K562 (cell line): ENCODE measurements at regions not wholly inside any gene's neighbourhood (a gene's known extent, or its start where the extent isn't known, plus 50 kb on each side); places are given as distances from the start of the nearest gene placed in this dataset.

ENCODE experiments used
- ATAC-seq: fragments of 200-7000 bp; cut with Tn5 transposase; 3 replicates; pipeline ENCODE4 v1.9.1; 2020; ENCODE audit warnings: moderate library complexity
- BruUV-seq: library from RNA; stranded (reverse); fragments of 400-500 nt; replicated peaks from 2 replicates; lab custom pipeline; 2021; lab: Mats Ljungman, UMichigan
- CTCF ChIA-PET: fragments of 300-600 bp; formaldehyde crosslinking; extraction: SDS; loops from one replicate; lab custom pipeline; 2021; ENCODE audit warnings: low intra/inter-chr PET ratio; lab: Yijun Ruan, JAX
- POLR2A ChIA-PET: fragments of 300-600, 350-650 bp; sonication (Branson Sonifier 250); formaldehyde crosslinking; extraction: SDS; loops from one replicate; lab custom pipeline; 2021; ENCODE audit warnings: antibody characterized with exemption, inconsistent platforms; lab: Yijun Ruan, JAX
- DNase-seq, 4 experiments: peaks; one replicate each; pipeline versions ENCODE4 v3.0.0 to v3.0.0-alpha.2; 2011 to 2018; ENCODE audit warnings: low spot score in 3 of 4, mixed read lengths in 3 of 4; ENCODE audit errors: extremely low read depth in 1 of 4
- FAIRE-seq: peaks from 2 replicates; lab custom pipeline; 2011; peaks lifted over from hg19 to GRCh38; lab: Jason Lieb, UNC
- H2AFZ ChIP-seq: 2 replicates; pipeline ENCODE4 v1.6.0; 2011; ENCODE audit warnings: low read depth, low read length, control low read depth, inconsistent platforms
- H3K27ac ChIP-seq: fragments of 200-600 bp; 3 replicates; pipeline ENCODE4 v1.8.0; 2011; ENCODE audit warnings: low read depth, mild to moderate bottlenecking, control low read depth, inconsistent platforms, low read length, moderate library complexity, mixed read lengths; ENCODE audit errors: extremely low read depth
- H3K27me3 ChIP-seq, 2 experiments: fragments of 300-600 bp in 1 of 2; 2 replicates in 1 of 2; 3 replicates in 1 of 2; pipeline versions ENCODE4 v1.6.0 to v1.8.0; 2011; ENCODE audit warnings: inconsistent platforms in 2 of 2, low read length in 2 of 2, mild to moderate bottlenecking in 1 of 2, mixed read lengths in 1 of 2, moderate library complexity in 1 of 2; ENCODE audit not compliant: control insufficient read depth in 2 of 2, insufficient read depth in 2 of 2
- H3K36me3 ChIP-seq: fragments of 300-600 bp; 3 replicates; pipeline ENCODE4 v1.8.0; 2011; ENCODE audit warnings: mild to moderate bottlenecking, low read length, inconsistent platforms; ENCODE audit not compliant: control insufficient read depth, insufficient read depth
- H3K4me1 ChIP-seq, 2 experiments: fragments of 200-600 bp in 1 of 2; replicated peaks in 1 of 2; 2 replicates in 1 of 2; 3 replicates in 1 of 2; pipeline versions ENCODE4 v1.5.1 to v1.8.0; 2011; ENCODE audit warnings: inconsistent platforms in 2 of 2, low read length in 2 of 2, mild to moderate bottlenecking in 1 of 2, mixed read lengths in 1 of 2, moderate library complexity in 1 of 2; ENCODE audit not compliant: control insufficient read depth in 2 of 2, insufficient read depth in 2 of 2
- H3K4me2 ChIP-seq: 2 replicates; pipeline ENCODE4 v1.6.1; 2011; ENCODE audit warnings: low read length, control low read depth, inconsistent platforms, mixed read lengths; ENCODE audit not compliant: insufficient read depth
- H3K4me3 ChIP-seq: fragments of 200-600 bp; sonication (generic), shearing (Covaris generic); 2 replicates; pipeline ENCODE4 v1.5.1; 2016; ENCODE audit warnings: control low read depth, inconsistent platforms
- H3K79me2 ChIP-seq: fragments of 200-600 bp; 3 replicates; pipeline ENCODE4 v1.8.0; 2011; ENCODE audit warnings: low read length, inconsistent platforms; ENCODE audit not compliant: control insufficient read depth, insufficient read depth
- H3K9ac ChIP-seq, 2 experiments: 2 replicates each; pipeline versions ENCODE4 v1.6.0 to v1.6.1; 2011; ENCODE audit warnings: low read depth in 2 of 2, low read length in 2 of 2, control low read depth in 1 of 2, inconsistent platforms in 1 of 2, mild to moderate bottlenecking in 1 of 2, mixed read lengths in 1 of 2; ENCODE audit not compliant: insufficient read depth in 1 of 2
- H3K9me1 ChIP-seq: one replicate; pipeline ENCODE4 v1.6.0; 2011; ENCODE audit warnings: inconsistent platforms, mild to moderate bottlenecking, low read length, moderate library complexity; ENCODE audit not compliant: control insufficient read depth, insufficient read depth
- H3K9me3 ChIP-seq: replicated peaks from 2 replicates; pipeline ENCODE4 v1.5.1; 2011; ENCODE audit warnings: low read depth, low read length, inconsistent platforms; ENCODE audit not compliant: control insufficient read depth, insufficient read depth
- H4K20me1 ChIP-seq: replicated peaks from 2 replicates; pipeline ENCODE4 v1.6.1; 2011; ENCODE audit warnings: low read length, inconsistent platforms, mixed read lengths; ENCODE audit not compliant: control insufficient read depth, insufficient read depth
- NR1H2 ChIP-seq: sonication (generic); formaldehyde crosslinking; IDR thresholded peaks from 2 replicates; pipeline ENCODE4 v1.4.0; 2020; ENCODE audit warnings: mild to moderate bottlenecking, missing genetic modification reagents
- ZNF408 ChIP-seq: fragments of 250-450 bp; sonication (Bioruptor Pico); IDR thresholded peaks from 2 replicates; pipeline ENCODE4 v1.4.0; 2020; ENCODE audit warnings: low read depth, mild to moderate bottlenecking, moderate library complexity
- ZNF778 ChIP-seq: fragments of 450-650 bp; formaldehyde crosslinking; IDR thresholded peaks from 2 replicates; pipeline ENCODE4 v1.4.0; 2020; ENCODE audit warnings: mild to moderate bottlenecking, moderate library complexity
- ZNF830 ChIP-seq: fragments of 250-450 bp; sonication (Bioruptor Pico); IDR thresholded peaks from 2 replicates; pipeline ENCODE4 v1.5.0; 2021; ENCODE audit warnings: mild to moderate bottlenecking
- WGBS: fragments of 100-300 bp; shearing (Covaris generic); methylation state at CpG from one replicate; pipeline ENCODE4 v1.1.6; 2016; ENCODE audit warnings: low coverage, mixed read lengths; ENCODE audit not compliant: insufficient coverage; ENCODE audit errors: missing lambda C conversion rate; 5-methylcytosine and 5-hydroxymethylcytosine counted together
- in situ Hi-C: fragments of 300-500 bp; cut with MboI; formaldehyde crosslinking; loops from 4 replicates; pipeline ENCODE4 v1.15.0; 2018; ENCODE audit warnings: inconsistent platforms, mixed read lengths
- intact Hi-C: fragments of 100-400 bp; cut with micrococcal nuclease; formaldehyde crosslinking; loops from 2 replicates; pipeline ENCODE4 v1.14.2; 2022
- TF ChIP-seq, protein P1 (sequence below), 3 experiments: IDR thresholded peaks in 2 of 3; conservative IDR thresholded peaks in 1 of 3; 2 replicates each; pipeline ENCODE4 v1.5.1; 2011 to 2012; ENCODE audit warnings: low read length in 3 of 3, mild to moderate bottlenecking in 3 of 3, control low read depth in 2 of 3, improper control_type of control experiment in 1 of 3, inconsistent platforms in 1 of 3, low read depth in 1 of 3, mixed read lengths in 1 of 3, moderate library complexity in 1 of 3; ENCODE audit not compliant: insufficient read depth in 2 of 3

DNA sequence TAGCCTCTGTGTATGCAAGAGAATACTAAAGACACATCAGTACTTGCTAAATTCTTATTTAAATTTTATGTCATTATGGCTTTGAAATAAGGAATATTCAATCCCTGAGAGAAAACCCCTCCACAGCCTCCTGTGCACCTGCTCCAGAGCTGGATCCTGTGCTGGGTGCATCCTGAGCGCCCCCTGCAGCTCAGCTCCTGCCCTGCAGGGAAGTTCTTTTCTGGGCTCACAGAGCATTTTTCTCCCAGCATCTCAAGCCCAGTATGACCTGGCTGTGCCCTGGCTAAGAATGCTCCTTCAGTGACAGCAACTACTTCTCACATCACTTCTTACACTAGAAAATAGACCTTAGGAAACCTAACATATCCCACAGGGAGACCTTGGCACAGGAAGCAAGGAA, 1211.7 kb downstream of the TMEM121 start:
- Histone ChIP-seq H3K36me3 (no peaks in the 10 kb centered on the region), H3K4me3 (no peak overlapping the region), H3K27ac (no peak overlapping the region), H3K27me3 (no peaks in the 10 kb centered on the region), H3K79me2 (no peaks in the 10 kb centered on the region), H3K4me1 (no peaks in the 10 kb centered on the region), H4K20me1 (no peaks in the 10 kb centered on the region), H3K4me2 (no peak overlapping the region), H3K9me3 (no peaks in the 10 kb centered on the region), H2AFZ (no peak overlapping the region), H3K9ac (no peak overlapping the region), H3K9me1 (no peaks in the 10 kb centered on the region)
- POLR2A ChIA-PET: no interaction called here
- FAIRE-seq (no peak), DNase-seq (peak in 1 of 4 experiments; percentile 6), ATAC-seq (no peak)
- in situ Hi-C loops (no loop called here), intact Hi-C loops (no loop called here)
- CTCF ChIA-PET: no interaction called here
- no TSS peak for BruUV-seq
- no peak for TF ChIP-seq NR1H2
- TF ChIP-seq ZNF778: no peak
- TF ChIP-seq ZNF830 (CRISPR knock-in tag): no peak
- TF ChIP-seq, protein P1, sequence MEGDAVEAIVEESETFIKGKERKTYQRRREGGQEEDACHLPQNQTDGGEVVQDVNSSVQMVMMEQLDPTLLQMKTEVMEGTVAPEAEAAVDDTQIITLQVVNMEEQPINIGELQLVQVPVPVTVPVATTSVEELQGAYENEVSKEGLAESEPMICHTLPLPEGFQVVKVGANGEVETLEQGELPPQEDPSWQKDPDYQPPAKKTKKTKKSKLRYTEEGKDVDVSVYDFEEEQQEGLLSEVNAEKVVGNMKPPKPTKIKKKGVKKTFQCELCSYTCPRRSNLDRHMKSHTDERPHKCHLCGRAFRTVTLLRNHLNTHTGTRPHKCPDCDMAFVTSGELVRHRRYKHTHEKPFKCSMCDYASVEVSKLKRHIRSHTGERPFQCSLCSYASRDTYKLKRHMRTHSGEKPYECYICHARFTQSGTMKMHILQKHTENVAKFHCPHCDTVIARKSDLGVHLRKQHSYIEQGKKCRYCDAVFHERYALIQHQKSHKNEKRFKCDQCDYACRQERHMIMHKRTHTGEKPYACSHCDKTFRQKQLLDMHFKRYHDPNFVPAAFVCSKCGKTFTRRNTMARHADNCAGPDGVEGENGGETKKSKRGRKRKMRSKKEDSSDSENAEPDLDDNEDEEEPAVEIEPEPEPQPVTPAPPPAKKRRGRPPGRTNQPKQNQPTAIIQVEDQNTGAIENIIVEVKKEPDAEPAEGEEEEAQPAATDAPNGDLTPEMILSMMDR (IDR thresholded peaks at IDR 0.05 in 2 of 3, conservative IDR thresholded peaks at IDR 0.05 in 1 of 3; ENCODE audit: insufficient read depth in 2 of 3, low read depth in 1 of 3, low read length in 3 of 3): 0 out of 6 replicates have a peak, but pooled peaks of 1 of the 3 experiments have one; percentile 8
- no peak for TF ChIP-seq ZNF408
- 0% methylated on average over 1 of the region's 1 CpG for WGBS
